Gastrocnemius medialis (tissue), 4 donors: ENCODE measurements at regions not wholly inside any gene's neighbourhood (a gene's known extent, or its start where the extent isn't known, plus 50 kb on each side); places are given as distances from the start of the nearest gene placed in this dataset.

ENCODE experiments used
- POLR2A ChIP-seq, 2 donors: fragments of 450-650 bp; IDR thresholded peaks; one replicate each; pipeline ENCODE4 v1.6.1; 2017; ENCODE audit warnings: antibody characterized with exemption in 2 of 2, mild to moderate bottlenecking in 2 of 2, moderate library complexity in 2 of 2
- TF ChIP-seq, protein P1 (sequence below), 5 experiments: fragments of 450-650 bp in 3 of 5; fragments of 200-600 bp in 2 of 5; sonication (generic) in 2 of 5; IDR thresholded peaks in 4 of 5; conservative IDR thresholded peaks in 1 of 5; 1 replicate in 4 of 5; 2 replicates in 1 of 5; pipeline ENCODE4 v1.5.1; 2016 to 2019; ENCODE audit warnings: antibody characterized with exemption in 5 of 5, mild to moderate bottlenecking in 3 of 5, moderate library complexity in 3 of 5

DNA sequence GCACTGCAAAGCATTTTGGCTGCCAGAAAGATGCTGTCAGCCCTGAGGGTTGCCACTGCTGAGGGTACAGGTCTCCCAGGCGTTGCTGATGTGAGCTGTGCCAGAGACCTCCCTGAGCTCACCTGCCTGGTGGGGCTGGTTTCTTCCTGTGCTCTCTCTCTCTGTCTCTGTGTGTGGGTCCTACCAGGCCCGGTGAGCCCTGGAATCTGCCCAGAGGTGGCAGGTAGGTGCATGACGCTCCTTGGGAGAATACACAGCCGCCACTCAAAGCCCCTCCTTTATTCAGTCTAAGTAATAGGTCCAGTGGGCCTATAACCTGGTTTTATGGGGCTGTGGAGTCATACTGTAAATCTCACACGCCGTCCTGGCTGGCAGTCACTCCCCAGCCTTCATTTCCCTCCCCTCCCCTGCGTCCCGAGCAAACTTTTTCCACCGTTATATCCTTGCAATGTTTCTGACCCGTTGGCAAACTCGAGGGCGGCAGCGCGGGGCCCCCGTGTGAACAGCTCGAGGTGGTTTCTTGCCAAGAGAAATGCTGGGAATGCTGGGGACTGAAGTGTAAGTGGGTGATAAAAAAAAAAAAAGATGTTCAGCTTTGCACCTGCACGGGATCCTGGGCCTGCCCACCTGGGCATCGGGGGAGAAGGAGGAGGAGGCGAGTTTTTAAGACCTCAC is 245.9 kb downstream of the CRLF2 start:
- TF ChIP-seq, protein P1, sequence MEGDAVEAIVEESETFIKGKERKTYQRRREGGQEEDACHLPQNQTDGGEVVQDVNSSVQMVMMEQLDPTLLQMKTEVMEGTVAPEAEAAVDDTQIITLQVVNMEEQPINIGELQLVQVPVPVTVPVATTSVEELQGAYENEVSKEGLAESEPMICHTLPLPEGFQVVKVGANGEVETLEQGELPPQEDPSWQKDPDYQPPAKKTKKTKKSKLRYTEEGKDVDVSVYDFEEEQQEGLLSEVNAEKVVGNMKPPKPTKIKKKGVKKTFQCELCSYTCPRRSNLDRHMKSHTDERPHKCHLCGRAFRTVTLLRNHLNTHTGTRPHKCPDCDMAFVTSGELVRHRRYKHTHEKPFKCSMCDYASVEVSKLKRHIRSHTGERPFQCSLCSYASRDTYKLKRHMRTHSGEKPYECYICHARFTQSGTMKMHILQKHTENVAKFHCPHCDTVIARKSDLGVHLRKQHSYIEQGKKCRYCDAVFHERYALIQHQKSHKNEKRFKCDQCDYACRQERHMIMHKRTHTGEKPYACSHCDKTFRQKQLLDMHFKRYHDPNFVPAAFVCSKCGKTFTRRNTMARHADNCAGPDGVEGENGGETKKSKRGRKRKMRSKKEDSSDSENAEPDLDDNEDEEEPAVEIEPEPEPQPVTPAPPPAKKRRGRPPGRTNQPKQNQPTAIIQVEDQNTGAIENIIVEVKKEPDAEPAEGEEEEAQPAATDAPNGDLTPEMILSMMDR (IDR thresholded peaks at IDR 0.05 in 4 of 5, conservative IDR thresholded peaks at IDR 0.05 in 1 of 5) = no peak
- no peak for TF ChIP-seq POLR2A (IDR thresholded peaks at IDR 0.05)
